GM21381 (cell line): ENCODE measurements at regions not wholly inside any gene's neighbourhood (a gene's known extent, or its start where the extent isn't known, plus 50 kb on each side); places are given as distances from the start of the nearest gene placed in this dataset.

Source experiments
- ATAC-seq: cut with Tn5 transposase; IDR thresholded peaks from one replicate; pipeline ENCODE4 v1.9.1; 2021; ENCODE audit warnings: mild to moderate bottlenecking, moderate library complexity; ENCODE audit not compliant: unreplicated experiment

DNA sequence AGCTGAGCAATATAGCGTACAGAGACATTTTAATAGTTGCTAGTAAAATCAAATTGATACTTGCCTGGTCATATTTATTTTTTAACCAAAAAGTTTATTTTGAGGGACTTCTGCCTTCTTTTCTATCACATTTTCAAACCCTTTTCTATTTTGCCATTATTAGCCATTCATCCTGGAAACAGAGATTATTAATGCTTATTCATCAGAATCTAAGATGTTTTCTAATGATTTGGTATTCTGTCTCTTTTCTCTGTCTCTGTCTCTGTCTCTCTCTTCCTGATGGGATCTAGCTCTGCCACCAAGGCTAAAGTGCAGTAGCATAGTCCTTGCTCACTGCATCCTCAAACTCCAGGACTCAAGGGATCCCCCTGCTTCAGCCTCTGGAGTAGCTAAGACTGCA, 871.3 kb upstream of the CDH8 start:
- ATAC-seq = no peak

DNA sequence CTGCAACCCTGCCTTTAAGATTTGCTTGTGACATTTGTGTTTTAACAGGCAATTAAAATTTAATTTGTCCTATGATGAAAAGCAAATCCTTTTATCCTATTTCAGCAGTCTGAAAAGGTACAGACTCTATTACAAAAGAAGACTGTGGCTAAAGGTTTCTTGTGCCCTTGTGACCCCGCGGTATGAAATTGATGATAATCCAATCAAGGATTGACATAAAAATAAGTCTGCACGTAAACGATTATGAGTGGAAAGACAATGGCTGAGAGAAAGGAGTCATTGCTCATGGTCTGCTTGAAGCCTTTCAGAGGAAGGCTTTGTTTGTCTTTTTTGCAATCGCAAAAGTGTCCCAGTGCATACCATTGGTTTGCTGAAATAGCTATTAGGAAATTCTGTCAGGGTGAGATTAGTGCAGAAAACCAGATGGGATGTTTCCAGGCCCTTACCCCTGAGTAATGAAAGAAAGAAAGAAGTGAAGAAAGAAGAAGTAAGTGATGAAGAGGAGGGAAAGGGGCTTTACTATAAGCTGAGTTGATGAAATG, 867.8 kb upstream of the CDH8 start:
- no peak for ATAC-seq

GRCh38 chr16:62899737-62900136, 863.5 kb upstream of the CDH8 start:
- ATAC-seq = no peak

DNA sequence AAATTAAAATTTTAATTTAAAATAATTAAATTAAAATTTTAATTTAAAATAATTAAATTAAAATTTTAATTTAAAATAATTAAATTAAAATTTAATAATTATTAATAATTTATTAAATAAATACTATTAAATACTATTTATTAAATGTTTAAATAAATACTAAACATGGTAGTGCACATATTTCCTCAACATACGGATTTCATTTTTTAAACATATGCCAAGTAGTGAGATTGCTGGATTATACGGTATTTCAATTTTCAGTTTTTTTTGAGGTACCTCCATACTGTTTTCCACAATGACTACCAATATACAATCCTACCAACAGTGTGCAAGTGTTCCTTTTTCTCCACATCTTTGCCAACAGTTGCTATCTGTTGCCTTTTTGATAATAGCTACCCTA, 852.9 kb upstream of the CDH8 start:
- no peak for ATAC-seq

DNA sequence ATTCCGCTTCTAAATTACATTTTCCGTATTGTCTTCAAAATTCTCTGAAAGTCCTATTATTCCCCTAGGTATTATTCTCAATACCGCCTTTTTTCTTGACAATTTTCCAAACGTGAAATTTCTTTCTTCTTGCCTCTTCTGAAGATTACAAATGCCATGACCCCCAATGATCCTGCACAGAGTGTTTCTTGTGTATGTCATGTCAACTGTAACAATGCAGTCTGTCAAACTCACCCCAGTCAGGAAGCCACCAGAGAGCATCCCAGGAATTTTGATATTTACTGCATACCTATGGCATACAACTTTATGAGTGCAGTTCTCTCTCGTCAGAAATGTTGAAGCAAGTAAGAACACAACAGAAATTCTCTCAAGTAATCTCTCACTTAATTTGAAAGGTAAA, 847.3 kb upstream of the CDH8 start:
- ATAC-seq = no peak

- no peak for ATAC-seq
Measured at GRCh38 chr16:62882552-62883221, 846.4 kb upstream of the CDH8 start.

- ATAC-seq = no peak
Measured at GRCh38 chr16:62876133-62876532, 839.9 kb upstream of the CDH8 start.

- no peak for ATAC-seq
Measured at GRCh38 chr16:62872339-62872738, 836.1 kb upstream of the CDH8 start.

DNA sequence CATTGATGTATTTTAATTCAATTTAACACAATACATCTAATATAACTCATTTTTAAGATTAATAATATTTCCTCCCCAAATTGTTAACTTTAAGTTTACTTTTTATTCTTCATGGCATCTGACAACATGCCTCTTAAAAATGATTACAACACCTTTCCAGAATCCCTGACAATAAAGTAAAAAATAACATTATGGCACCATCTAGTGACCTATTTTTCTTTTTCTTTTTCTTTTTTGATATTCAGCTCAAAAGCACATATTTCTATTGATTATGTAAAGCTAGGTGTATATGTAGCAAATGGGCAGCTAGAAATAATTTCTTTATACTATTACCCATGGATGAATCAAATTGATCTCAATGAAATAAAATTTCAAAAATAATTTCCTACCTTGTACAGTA, 834.3 kb upstream of the CDH8 start:
- ATAC-seq = no peak

- no peak for ATAC-seq
Measured at GRCh38 chr16:62869837-62870236, 833.6 kb upstream of the CDH8 start.

GRCh38 chr16:62863139-62863538, 826.9 kb upstream of the CDH8 start:
- no peak for ATAC-seq

DNA sequence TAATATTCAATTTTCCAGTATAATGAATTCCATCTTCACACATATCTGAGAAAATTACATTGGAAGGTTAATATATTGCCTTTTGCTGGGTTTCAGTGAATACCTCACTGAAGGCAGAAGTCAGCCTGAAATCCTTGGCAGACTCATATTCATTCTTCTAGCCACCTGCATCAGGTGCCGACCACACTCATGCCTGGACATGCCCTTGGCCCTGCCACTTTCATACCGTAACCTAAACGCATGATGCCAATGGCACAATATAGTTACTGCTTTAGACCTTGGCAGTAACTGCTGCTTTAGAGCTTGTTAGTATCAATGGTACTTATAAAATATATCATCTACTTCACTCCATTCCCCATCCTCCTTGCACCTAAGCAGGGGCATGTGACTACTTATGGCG, 817.6 kb upstream of the CDH8 start:
- no peak for ATAC-seq

DNA sequence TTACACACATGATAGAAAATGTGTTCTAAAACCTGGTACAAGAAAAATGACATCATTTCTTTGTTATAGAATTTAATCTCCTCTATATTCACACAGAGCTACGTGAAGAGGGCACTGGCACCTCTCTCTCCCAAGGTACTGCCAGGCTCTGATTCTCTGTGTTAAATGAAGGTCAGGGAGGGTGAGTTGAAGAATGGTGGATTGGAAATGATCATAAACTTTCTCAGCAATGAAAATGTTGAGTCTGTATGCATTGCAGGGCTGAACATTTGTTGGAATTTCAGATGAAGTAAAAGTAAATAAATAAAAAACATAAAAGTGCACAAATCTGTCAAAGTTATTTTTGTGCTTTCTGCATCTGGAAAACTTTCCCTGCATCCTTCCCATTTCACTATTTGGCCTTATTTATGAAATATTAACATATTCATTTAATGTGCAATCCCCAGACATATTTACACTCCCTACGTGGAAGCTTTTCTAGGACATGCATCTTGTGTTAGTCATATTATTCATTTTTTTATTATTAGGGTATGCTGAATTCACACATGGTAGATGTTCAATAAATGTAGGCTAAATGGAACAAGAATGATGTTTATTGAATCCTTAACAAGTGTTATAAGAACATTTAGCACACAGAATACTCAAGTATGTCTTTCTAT, 810.3 kb upstream of the CDH8 start:
- ATAC-seq = no peak

DNA sequence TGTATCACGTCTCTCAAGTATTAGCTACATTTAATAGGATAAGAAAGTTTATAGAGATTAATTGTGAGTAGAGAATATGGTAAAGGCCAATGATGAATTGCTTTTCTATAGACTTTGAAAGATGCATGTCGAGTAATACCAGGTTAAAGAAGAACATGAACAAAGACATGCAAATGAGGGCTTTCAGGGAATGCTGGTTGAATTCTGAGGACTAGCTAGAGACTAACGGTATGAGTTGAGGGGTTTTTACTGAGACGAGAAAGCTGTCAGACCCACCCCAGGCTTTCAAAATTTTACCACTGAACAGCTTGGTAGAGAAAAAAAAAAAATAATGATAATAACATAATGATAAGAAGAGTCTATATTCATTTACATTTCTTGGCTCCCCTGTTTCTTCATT, 796.0 kb upstream of the CDH8 start:
- ATAC-seq = no peak

- ATAC-seq = no peak
Measured at GRCh38 chr16:62831235-62831850, 795.1 kb upstream of the CDH8 start.

- ATAC-seq = no peak
Measured at GRCh38 chr16:62829607-62830006, 793.4 kb upstream of the CDH8 start.

DNA sequence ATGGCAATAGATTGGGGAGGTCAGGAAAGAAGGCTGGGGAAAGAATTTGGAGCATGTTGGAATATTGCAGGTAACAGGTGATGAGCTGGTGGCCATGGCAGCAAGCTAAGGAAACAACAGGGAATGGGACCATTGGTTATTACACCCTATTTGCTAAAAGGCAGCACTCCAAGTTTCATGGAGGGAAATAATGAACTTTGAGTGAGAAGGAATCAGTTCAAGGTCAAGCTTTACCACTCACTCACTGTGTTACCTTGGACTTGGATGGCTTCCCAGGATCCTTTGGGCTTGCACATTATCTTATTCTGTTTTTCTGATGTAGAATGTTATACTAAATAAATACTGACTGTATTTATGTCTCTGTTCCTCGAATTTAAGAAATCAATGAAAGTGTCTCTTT, 792.8 kb upstream of the CDH8 start:
- ATAC-seq = no peak

DNA sequence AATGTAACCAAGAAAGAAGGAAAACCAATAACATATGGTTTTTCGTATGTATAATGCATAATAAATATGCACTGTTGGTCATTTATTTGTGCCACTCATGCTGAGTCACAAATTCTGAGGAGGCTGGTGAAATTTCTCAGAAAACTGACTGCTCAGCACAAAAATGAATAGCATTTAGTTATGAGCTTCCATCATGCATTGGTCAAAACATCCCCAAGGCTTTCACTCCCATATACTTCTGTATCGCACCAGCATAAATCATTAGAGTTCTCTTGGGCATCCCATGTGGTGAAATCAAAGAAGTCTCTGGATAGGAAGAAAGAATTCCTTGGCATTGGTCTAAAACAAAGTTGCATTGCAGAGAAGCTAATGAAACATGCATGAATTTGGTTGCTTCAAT, 785.6 kb upstream of the CDH8 start:
- no peak for ATAC-seq

DNA sequence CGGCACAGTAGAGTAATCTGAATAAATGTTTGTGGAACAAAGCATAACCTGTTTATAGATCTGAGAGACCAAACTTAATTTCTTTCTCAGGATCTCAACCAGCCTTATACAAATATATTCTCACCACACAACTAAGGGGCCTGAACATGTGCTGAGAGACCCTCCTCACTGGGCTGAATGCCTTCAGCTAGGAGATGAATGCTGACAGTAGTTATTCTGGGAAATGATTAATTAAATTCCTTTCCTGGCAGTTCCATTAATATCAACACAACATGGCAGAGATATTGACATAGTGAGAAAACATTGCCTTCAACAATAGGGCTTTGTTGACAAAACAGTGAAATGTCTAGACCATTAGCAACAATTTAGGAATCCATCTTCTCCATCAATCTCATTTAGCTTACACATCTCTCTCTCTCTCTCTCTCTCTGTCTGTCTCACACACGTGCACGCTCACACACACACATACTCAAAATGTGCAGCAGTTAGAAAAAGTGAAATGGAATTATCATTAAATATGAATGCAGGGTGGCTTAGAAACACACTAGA, 780.8 kb upstream of the CDH8 start:
- ATAC-seq = no peak

- ATAC-seq = no peak
Measured at GRCh38 chr16:62814891-62815290, 778.7 kb upstream of the CDH8 start.

DNA sequence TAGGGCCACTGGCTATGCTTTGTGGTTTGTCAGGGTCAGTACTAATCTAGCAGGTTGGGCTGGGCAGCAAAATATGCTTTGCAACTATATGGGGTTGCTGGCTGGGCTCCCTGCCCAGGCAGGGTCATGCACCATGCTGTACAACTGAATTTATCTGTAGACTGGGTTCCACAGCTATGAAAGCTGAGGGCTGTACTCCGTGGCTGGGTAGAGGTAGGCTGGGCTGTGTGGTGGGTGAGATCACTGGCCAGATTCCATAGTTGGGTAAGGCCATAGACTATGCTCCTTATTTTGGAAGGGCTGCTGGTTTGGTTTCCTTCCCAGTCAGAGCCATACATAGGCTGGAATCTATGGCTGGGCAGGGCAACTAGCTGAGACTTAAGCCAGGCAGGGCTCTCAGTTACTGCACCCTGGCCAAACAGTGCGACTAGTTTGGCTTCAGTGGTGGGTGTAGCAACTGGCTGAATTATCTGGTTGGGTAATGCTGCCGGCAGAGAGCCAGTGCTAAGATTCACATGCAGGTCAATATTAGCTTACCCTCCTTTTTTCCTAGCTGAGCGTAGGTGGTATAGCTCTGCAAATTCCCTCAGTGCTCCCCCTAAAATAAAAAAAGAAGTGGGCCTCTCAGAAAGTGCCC, 769.1 kb upstream of the CDH8 start:
- no peak for ATAC-seq
